ENCODE measurements at regions not wholly inside any gene's neighbourhood (a gene's known extent, or its start where the extent isn't known, plus 50 kb on each side); places are given as distances from the start of the nearest gene placed in this dataset.

DNA sequence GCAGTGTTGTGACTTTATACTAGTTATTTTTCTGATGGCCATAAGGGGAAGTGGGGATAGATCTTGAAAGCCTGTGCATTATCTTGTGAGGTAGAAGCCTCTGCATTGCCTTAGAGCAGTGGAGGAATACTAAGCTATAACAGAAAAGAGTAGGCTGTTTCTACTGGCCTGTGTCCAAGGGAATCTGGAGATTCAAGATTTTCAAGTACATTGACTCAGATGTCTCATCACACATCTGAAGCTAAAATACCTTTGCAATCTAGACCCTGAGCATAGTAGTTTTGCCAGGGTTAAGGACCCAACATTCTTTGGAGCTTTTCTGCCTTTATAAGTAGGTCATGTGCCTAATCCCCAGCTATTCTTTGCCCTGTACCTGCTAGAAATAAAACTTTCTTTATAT, 272.3 kb downstream of the TENT5A start:
- TF ChIP-seq, protein P1, sequence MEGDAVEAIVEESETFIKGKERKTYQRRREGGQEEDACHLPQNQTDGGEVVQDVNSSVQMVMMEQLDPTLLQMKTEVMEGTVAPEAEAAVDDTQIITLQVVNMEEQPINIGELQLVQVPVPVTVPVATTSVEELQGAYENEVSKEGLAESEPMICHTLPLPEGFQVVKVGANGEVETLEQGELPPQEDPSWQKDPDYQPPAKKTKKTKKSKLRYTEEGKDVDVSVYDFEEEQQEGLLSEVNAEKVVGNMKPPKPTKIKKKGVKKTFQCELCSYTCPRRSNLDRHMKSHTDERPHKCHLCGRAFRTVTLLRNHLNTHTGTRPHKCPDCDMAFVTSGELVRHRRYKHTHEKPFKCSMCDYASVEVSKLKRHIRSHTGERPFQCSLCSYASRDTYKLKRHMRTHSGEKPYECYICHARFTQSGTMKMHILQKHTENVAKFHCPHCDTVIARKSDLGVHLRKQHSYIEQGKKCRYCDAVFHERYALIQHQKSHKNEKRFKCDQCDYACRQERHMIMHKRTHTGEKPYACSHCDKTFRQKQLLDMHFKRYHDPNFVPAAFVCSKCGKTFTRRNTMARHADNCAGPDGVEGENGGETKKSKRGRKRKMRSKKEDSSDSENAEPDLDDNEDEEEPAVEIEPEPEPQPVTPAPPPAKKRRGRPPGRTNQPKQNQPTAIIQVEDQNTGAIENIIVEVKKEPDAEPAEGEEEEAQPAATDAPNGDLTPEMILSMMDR (IDR thresholded peaks at IDR 0.05; ENCODE audit: poor library complexity): no peak
- TF ChIP-seq EZH2 (IDR thresholded peaks at IDR 0.05; ENCODE audit: borderline replicate concordance): no peak

Measured in hepatocyte (in vitro differentiated cells).